WTC11 (cell line): ENCODE measurements at regions not wholly inside any gene's neighbourhood (a gene's known extent, or its start where the extent isn't known, plus 50 kb on each side); places are given as distances from the start of the nearest gene placed in this dataset.

Experiments
- ATAC-seq: fragments of 200-7000 bp; cut with Tn5 transposase; 2 replicates; pipeline ENCODE4 v1.10.0; 2021; ENCODE audit warnings: mild to moderate bottlenecking, moderate library complexity
- CTCF ChIA-PET: fragments of 300-600 bp; sonication (Branson Sonifier 250); formaldehyde crosslinking; loops from one replicate; lab custom pipeline; 2021; ENCODE audit warnings: antibody characterized with exemption; lab: Charles Lee
- POLR2A ChIA-PET: fragments of 350-600 bp; sonication (Branson Sonifier 250); formaldehyde crosslinking; loops from one replicate; lab custom pipeline; 2021; ENCODE audit warnings: antibody characterized with exemption; lab: Charles Lee
- DNase-seq: peaks from one replicate; pipeline ENCODE4 v3.0.0; 2021; ENCODE audit warnings: low spot score
- H3K27ac Mint-ChIP-seq: 2 replicates; pipeline ENCODE4 v1.8.0; 2021; ENCODE audit warnings: mixed read lengths
- H3K27me3 Mint-ChIP-seq: 2 replicates; pipeline ENCODE4 v1.8.0; 2021; ENCODE audit warnings: low read depth, mild to moderate bottlenecking, moderate library complexity, mixed read lengths
- H3K36me3 Mint-ChIP-seq: 2 replicates; pipeline ENCODE4 v1.8.0; 2021; ENCODE audit warnings: mixed read lengths
- H3K4me1 Mint-ChIP-seq: 2 replicates; pipeline ENCODE4 v1.8.0; 2022; ENCODE audit warnings: mixed read lengths
- H3K4me3 Mint-ChIP-seq: 2 replicates; pipeline ENCODE4 v1.8.0; 2021; ENCODE audit warnings: mild to moderate bottlenecking, moderate library complexity, mixed read lengths
- H3K9me3 Mint-ChIP-seq: 2 replicates; pipeline ENCODE4 v1.8.0; 2021; ENCODE audit warnings: mixed read lengths
- ATF1 ChIP-seq: sonication (generic); formaldehyde crosslinking; IDR thresholded peaks from 2 replicates; pipeline ENCODE4 v1.8.1; 2023; ENCODE audit warnings: mild to moderate bottlenecking, moderate library complexity, missing genetic modification reagents
- ATF3 ChIP-seq: sonication (generic); formaldehyde crosslinking; conservative IDR thresholded peaks from 2 replicates; pipeline ENCODE4 v1.8.1; 2022; ENCODE audit warnings: mild to moderate bottlenecking, missing genetic modification reagents
- E2F5 ChIP-seq: sonication (generic); formaldehyde crosslinking; IDR thresholded peaks from 2 replicates; pipeline ENCODE4 v1.8.1; 2022; ENCODE audit warnings: mild to moderate bottlenecking, moderate library complexity, missing genetic modification reagents
- ESRRA ChIP-seq: sonication (generic); formaldehyde crosslinking; IDR thresholded peaks from 2 replicates; pipeline ENCODE4 v1.8.1; 2022; ENCODE audit warnings: mild to moderate bottlenecking, missing genetic modification reagents, borderline replicate concordance
- FOXK1 ChIP-seq: sonication (generic); formaldehyde crosslinking; IDR thresholded peaks from 2 replicates; pipeline ENCODE4 v1.8.0; 2022; ENCODE audit warnings: mild to moderate bottlenecking, moderate library complexity, missing genetic modification reagents
- GTF2I ChIP-seq: fragments of 250-450 bp; sonication (Bioruptor Pico); conservative IDR thresholded peaks from 2 replicates; pipeline ENCODE4 v1.4.0; 2021; ENCODE audit warnings: mild to moderate bottlenecking
- JAZF1 ChIP-seq: fragments of 250-450 bp; sonication (Bioruptor Pico); IDR thresholded peaks from 2 replicates; pipeline ENCODE4 v1.9.0; 2021; ENCODE audit warnings: moderate library complexity, mild to moderate bottlenecking, inconsistent platforms
- MXD4 ChIP-seq: fragments of 250-450 bp; sonication (Bioruptor Pico); IDR thresholded peaks from 2 replicates; pipeline ENCODE4 v1.8.0; 2021; ENCODE audit warnings: mild to moderate bottlenecking, moderate library complexity, borderline replicate concordance
- NFATC4 ChIP-seq: fragments of 250-450 bp; sonication (Bioruptor Pico); IDR thresholded peaks from 2 replicates; pipeline ENCODE4 v1.9.0; 2021; ENCODE audit warnings: mild to moderate bottlenecking
- NR1H2 ChIP-seq: sonication (generic); formaldehyde crosslinking; IDR thresholded peaks from 2 replicates; pipeline ENCODE4 v1.9.0; 2021; ENCODE audit warnings: mild to moderate bottlenecking, moderate library complexity, missing genetic modification reagents
- RORB ChIP-seq: fragments of 250-450 bp; sonication (Bioruptor Pico); IDR thresholded peaks from 2 replicates; pipeline ENCODE4 v1.9.0; 2021; ENCODE audit warnings: mild to moderate bottlenecking
- TCF7 ChIP-seq: sonication (generic); formaldehyde crosslinking; IDR thresholded peaks from 2 replicates; pipeline ENCODE4 v1.8.0; 2022; ENCODE audit warnings: mild to moderate bottlenecking, low read depth, missing genetic modification reagents, moderate library complexity
- TP53 ChIP-seq: sonication (generic); formaldehyde crosslinking; IDR thresholded peaks from 2 replicates; pipeline ENCODE4 v1.8.1; 2023; ENCODE audit warnings: mild to moderate bottlenecking, missing genetic modification reagents
- ZNF281 ChIP-seq: sonication (generic); formaldehyde crosslinking; IDR thresholded peaks from 2 replicates; pipeline ENCODE4 v1.8.0; 2023; ENCODE audit warnings: mild to moderate bottlenecking, missing genetic modification reagents
- TF ChIP-seq, protein P1 (sequence below): fragments of 250-450 bp; sonication (Bioruptor Pico); IDR thresholded peaks from 2 replicates; pipeline ENCODE4 v1.8.0; 2021; ENCODE audit warnings: mild to moderate bottlenecking
- TF ChIP-seq, protein P2 (sequence below): sonication (generic); formaldehyde crosslinking; IDR thresholded peaks from 2 replicates; pipeline ENCODE4 v1.8.0; 2022; ENCODE audit warnings: missing genetic modification reagents
- TF ChIP-seq, protein P3 (sequence below): fragments of 200-600 bp; IDR thresholded peaks from 2 replicates; pipeline ENCODE4 v1.8.0; 2022; ENCODE audit warnings: antibody characterized with exemption
- TF ChIP-seq, protein P4 (sequence below): sonication (generic); formaldehyde crosslinking; IDR thresholded peaks from 2 replicates; pipeline ENCODE4 v1.8.1; 2023; ENCODE audit warnings: mild to moderate bottlenecking, missing genetic modification reagents, moderate library complexity

GRCh38 chr18:61666876-61667590 lies 225.8 kb downstream of the RNF152 start:
- DNase-seq, result peak; percentile 16
- ChIA-PET POLR2A (no interaction called here), CTCF (interaction anchor here (1.5 to 1.7 kb wide), 2 partner anchors 30 to 85 kb away, joined by 5 to 8 read pairs; no protein-coding TSS in a partner anchor)
- peaks cover 50% of the 10 kb centered on the region for H3K4me1 Mint-ChIP-seq
- ATAC-seq, result peak; percentile 80
- TF ChIP-seq E2F5 (no peak), NFATC4 (CRISPR knock-in tag) (no peak), RORB (no peak), FOXK1 (CRISPR knock-in tag) (no peak), GTF2I (CRISPR knock-in tag) (no peak), NR1H2 (no peak)
- no peak overlapping the region for H3K4me3 Mint-ChIP-seq
- no peaks in the 10 kb centered on the region for H3K27me3 Mint-ChIP-seq
- peaks cover 18% of the 10 kb centered on the region for H3K9me3 Mint-ChIP-seq
- H3K27ac Mint-ChIP-seq, result no peak overlapping the region
- H3K36me3 Mint-ChIP-seq, result peaks cover 8% of the 10 kb centered on the region

GRCh38 chr18:61664419-61665084 lies 228.3 kb downstream of the RNF152 start:
- ChIA-PET POLR2A (no interaction called here), CTCF (no interaction called here)
- no peak for TF ChIP-seq JAZF1 (CRISPR knock-in tag)
- TF ChIP-seq, protein P1, sequence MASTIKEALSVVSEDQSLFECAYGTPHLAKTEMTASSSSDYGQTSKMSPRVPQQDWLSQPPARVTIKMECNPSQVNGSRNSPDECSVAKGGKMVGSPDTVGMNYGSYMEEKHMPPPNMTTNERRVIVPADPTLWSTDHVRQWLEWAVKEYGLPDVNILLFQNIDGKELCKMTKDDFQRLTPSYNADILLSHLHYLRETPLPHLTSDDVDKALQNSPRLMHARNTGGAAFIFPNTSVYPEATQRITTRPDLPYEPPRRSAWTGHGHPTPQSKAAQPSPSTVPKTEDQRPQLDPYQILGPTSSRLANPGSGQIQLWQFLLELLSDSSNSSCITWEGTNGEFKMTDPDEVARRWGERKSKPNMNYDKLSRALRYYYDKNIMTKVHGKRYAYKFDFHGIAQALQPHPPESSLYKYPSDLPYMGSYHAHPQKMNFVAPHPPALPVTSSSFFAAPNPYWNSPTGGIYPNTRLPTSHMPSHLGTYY (CRISPR knock-in tag), result no peak
- no peak for TF ChIP-seq ATF3 (CRISPR knock-in tag)
- TF ChIP-seq, protein P2, sequence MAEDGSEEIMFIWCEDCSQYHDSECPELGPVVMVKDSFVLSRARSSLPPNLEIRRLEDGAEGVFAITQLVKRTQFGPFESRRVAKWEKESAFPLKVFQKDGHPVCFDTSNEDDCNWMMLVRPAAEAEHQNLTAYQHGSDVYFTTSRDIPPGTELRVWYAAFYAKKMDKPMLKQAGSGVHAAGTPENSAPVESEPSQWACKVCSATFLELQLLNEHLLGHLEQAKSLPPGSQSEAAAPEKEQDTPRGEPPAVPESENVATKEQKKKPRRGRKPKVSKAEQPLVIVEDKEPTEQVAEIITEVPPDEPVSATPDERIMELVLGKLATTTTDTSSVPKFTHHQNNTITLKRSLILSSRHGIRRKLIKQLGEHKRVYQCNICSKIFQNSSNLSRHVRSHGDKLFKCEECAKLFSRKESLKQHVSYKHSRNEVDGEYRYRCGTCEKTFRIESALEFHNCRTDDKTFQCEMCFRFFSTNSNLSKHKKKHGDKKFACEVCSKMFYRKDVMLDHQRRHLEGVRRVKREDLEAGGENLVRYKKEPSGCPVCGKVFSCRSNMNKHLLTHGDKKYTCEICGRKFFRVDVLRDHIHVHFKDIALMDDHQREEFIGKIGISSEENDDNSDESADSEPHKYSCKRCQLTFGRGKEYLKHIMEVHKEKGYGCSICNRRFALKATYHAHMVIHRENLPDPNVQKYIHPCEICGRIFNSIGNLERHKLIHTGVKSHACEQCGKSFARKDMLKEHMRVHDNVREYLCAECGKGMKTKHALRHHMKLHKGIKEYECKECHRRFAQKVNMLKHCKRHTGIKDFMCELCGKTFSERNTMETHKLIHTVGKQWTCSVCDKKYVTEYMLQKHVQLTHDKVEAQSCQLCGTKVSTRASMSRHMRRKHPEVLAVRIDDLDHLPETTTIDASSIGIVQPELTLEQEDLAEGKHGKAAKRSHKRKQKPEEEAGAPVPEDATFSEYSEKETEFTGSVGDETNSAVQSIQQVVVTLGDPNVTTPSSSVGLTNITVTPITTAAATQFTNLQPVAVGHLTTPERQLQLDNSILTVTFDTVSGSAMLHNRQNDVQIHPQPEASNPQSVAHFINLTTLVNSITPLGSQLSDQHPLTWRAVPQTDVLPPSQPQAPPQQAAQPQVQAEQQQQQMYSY (CRISPR knock-in tag), result no peak
- TF ChIP-seq E2F5, result no peak
- TF ChIP-seq, protein P3, sequence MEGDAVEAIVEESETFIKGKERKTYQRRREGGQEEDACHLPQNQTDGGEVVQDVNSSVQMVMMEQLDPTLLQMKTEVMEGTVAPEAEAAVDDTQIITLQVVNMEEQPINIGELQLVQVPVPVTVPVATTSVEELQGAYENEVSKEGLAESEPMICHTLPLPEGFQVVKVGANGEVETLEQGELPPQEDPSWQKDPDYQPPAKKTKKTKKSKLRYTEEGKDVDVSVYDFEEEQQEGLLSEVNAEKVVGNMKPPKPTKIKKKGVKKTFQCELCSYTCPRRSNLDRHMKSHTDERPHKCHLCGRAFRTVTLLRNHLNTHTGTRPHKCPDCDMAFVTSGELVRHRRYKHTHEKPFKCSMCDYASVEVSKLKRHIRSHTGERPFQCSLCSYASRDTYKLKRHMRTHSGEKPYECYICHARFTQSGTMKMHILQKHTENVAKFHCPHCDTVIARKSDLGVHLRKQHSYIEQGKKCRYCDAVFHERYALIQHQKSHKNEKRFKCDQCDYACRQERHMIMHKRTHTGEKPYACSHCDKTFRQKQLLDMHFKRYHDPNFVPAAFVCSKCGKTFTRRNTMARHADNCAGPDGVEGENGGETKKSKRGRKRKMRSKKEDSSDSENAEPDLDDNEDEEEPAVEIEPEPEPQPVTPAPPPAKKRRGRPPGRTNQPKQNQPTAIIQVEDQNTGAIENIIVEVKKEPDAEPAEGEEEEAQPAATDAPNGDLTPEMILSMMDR, result no peak
- TF ChIP-seq, protein P4, sequence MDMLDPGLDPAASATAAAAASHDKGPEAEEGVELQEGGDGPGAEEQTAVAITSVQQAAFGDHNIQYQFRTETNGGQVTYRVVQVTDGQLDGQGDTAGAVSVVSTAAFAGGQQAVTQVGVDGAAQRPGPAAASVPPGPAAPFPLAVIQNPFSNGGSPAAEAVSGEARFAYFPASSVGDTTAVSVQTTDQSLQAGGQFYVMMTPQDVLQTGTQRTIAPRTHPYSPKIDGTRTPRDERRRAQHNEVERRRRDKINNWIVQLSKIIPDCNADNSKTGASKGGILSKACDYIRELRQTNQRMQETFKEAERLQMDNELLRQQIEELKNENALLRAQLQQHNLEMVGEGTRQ (CRISPR knock-in tag), result no peak
- TF ChIP-seq ESRRA (CRISPR knock-in tag), result no peak
- no peak for TF ChIP-seq MXD4 (CRISPR knock-in tag)
- TF ChIP-seq ATF1, result no peak
- no peak for TF ChIP-seq NR1H2
- no peak for TF ChIP-seq ZNF281 (CRISPR knock-in tag)
- no peak for TF ChIP-seq TCF7 (CRISPR knock-in tag)
- TF ChIP-seq NFATC4 (CRISPR knock-in tag), result no peak
- TF ChIP-seq TP53 (CRISPR knock-in tag), result no peak
- no peaks in the 10 kb centered on the region for H3K27me3 Mint-ChIP-seq
- ATAC-seq (no peak), DNase-seq (no peak)
- no peak overlapping the region for H3K27ac Mint-ChIP-seq
- H3K9me3 Mint-ChIP-seq, result peaks cover 33% of the 10 kb centered on the region
- H3K36me3 Mint-ChIP-seq, result peaks cover 21% of the 10 kb centered on the region
- peaks cover 64% of the 10 kb centered on the region for H3K4me1 Mint-ChIP-seq
- no peak overlapping the region for H3K4me3 Mint-ChIP-seq
